Left lung (tissue), 4 donors: ENCODE measurements at regions not wholly inside any gene's neighbourhood (a gene's known extent, or its start where the extent isn't known, plus 50 kb on each side); places are given as distances from the start of the nearest gene placed in this dataset.

Source experiments
- ATAC-seq: fragments of 200-7000 bp; cut with Tn5 transposase; one replicate; pipeline ENCODE4 v1.9.1; 2020; ENCODE audit warnings: moderate library complexity
- DNase-seq, 4 donors: peaks; one replicate each; pipeline ENCODE4 v3.0.0-alpha.2; 2013 to 2020
- H3K27ac ChIP-seq, 2 donors: fragments of 200-600 bp; sonication (generic) in 1 of 2; one replicate each; pipeline versions ENCODE4 v1.5.0 to v1.8.0; 2020 to 2021
- H3K27me3 ChIP-seq, 2 donors: fragments of 200-600 bp; sonication (generic) in 1 of 2; one replicate each; pipeline versions ENCODE4 v1.5.0 to v1.8.0; 2020 to 2021
- H3K36me3 ChIP-seq, 2 donors: fragments of 200-600 bp; sonication (generic) in 1 of 2; one replicate each; pipeline versions ENCODE4 v1.5.0 to v1.8.0; 2020 to 2021
- H3K4me1 ChIP-seq, 2 donors: fragments of 200-600 bp; one replicate each; pipeline ENCODE4 v1.8.0; 2021
- H3K4me3 ChIP-seq, 2 donors: fragments of 200-600 bp; sonication (generic) in 1 of 2; one replicate each; pipeline versions ENCODE4 v1.5.0 to v1.8.0; 2020 to 2021; ENCODE audit warnings: mild to moderate bottlenecking in 1 of 2
- H3K9me3 ChIP-seq, 2 donors: fragments of 200-600 bp; sonication (generic) in 1 of 2; one replicate each; pipeline versions ENCODE4 v1.5.0 to v1.8.0; 2020 to 2021
- intact Hi-C, 2 donors: fragments of 100-400 bp; cut with DNase I; formaldehyde crosslinking; loops; one replicate each; pipeline versions ENCODE4 v1.11.2 to v1.14.2; 2022
- TF ChIP-seq, protein P1 (sequence below), 2 donors: fragments of 200-600 bp; sonication (generic) in 1 of 2; IDR thresholded peaks; one replicate each; pipeline versions ENCODE4 v1.5.0 to v1.8.0; 2021; ENCODE audit warnings: antibody characterized with exemption in 2 of 2
- donor health status: DM: no; HTN: yes; CAD: no.
- donor health status: DM: no; HTN: no; CAD: no.

DNA sequence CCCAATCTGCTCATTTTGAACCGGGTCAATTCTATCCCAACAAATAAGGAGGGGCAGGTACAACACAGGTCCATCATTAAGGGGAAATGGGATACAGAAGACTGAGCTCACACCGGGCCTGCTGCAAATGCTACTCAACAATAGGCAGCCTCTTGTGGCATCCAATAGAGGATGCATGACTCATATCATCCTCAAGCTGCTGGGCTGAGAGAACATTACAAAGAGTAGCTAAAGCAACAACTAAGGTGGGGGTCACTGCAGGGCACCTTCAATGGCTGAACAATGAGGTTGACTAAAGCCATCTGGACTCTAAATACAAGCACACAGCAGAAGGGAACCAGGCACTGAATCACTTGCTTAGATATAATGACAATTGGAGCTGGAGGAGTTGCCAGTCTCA, 130.1 kb upstream of the SYN3 start:
- TF ChIP-seq, protein P1, sequence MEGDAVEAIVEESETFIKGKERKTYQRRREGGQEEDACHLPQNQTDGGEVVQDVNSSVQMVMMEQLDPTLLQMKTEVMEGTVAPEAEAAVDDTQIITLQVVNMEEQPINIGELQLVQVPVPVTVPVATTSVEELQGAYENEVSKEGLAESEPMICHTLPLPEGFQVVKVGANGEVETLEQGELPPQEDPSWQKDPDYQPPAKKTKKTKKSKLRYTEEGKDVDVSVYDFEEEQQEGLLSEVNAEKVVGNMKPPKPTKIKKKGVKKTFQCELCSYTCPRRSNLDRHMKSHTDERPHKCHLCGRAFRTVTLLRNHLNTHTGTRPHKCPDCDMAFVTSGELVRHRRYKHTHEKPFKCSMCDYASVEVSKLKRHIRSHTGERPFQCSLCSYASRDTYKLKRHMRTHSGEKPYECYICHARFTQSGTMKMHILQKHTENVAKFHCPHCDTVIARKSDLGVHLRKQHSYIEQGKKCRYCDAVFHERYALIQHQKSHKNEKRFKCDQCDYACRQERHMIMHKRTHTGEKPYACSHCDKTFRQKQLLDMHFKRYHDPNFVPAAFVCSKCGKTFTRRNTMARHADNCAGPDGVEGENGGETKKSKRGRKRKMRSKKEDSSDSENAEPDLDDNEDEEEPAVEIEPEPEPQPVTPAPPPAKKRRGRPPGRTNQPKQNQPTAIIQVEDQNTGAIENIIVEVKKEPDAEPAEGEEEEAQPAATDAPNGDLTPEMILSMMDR (IDR thresholded peaks at IDR 0.05) = no peak
- no peak overlapping the region for H3K4me3 ChIP-seq
- H3K27ac ChIP-seq = no peak overlapping the region
- H3K36me3 ChIP-seq = no peaks in the 10 kb centered on the region
- DNase-seq (no peak), ATAC-seq (no peak)
- intact Hi-C loops = no loop called here
- no peaks in the 10 kb centered on the region for H3K27me3 ChIP-seq
- no peaks in the 10 kb centered on the region for H3K4me1 ChIP-seq
- no peaks in the 10 kb centered on the region for H3K9me3 ChIP-seq

DNA sequence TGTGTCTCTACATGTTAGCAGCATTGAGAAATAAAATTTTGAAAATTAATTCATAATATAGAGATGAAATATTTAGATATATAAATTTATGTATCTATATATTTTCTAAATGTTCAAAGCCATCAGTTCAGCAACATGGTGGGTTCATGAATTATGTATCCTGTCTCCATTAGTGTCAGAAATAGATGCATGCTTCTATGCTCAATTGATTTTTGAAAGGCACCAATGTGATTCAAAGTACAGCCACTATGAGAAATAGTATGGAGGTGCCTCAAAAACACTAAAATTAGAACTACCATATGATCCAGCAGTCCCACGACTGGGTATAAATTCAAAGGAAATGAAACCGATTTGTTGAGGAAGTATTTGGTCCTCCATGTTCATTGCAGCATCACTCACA, 128.6 kb upstream of the SYN3 start:
- Histone ChIP-seq H3K4me3 (no peak overlapping the region), H3K27ac (no peak overlapping the region), H3K36me3 (no peaks in the 10 kb centered on the region), H3K27me3 (no peaks in the 10 kb centered on the region), H3K4me1 (no peaks in the 10 kb centered on the region), H3K9me3 (no peaks in the 10 kb centered on the region)
- DNase-seq (no peak), ATAC-seq (no peak)
- intact Hi-C loops = no loop called here
- TF ChIP-seq, protein P1 (IDR thresholded peaks at IDR 0.05) = no peak

DNA sequence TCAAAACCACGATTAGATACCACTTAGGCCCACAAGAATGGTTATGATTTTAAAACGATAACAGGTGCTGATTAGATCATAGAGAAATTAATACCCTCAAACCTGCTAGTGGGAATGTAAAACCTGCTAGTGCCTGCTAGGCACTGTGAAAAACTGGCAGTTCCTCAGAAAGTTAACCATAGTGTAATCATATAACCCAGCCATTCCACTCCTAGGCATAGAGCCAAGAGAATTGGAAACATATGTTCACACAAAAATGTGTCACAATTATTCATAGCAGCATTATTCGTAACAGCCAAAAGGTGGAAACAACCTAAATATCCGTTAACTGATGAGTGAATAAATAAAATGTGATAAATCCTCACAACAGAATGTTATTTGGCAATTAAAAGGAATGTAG, 122.2 kb upstream of the SYN3 start:
- H3K36me3 ChIP-seq = no peaks in the 10 kb centered on the region
- no peak overlapping the region for H3K27ac ChIP-seq
- H3K9me3 ChIP-seq = peaks cover 0 to 4% of the 10 kb centered on the region in 2 donors
- TF ChIP-seq, protein P1 (IDR thresholded peaks at IDR 0.05) = no peak
- DNase-seq (no peak), ATAC-seq (no peak)
- H3K4me3 ChIP-seq = no peak overlapping the region
- intact Hi-C loops = no loop called here
- H3K27me3 ChIP-seq = no peaks in the 10 kb centered on the region
- no peaks in the 10 kb centered on the region for H3K4me1 ChIP-seq

DNA sequence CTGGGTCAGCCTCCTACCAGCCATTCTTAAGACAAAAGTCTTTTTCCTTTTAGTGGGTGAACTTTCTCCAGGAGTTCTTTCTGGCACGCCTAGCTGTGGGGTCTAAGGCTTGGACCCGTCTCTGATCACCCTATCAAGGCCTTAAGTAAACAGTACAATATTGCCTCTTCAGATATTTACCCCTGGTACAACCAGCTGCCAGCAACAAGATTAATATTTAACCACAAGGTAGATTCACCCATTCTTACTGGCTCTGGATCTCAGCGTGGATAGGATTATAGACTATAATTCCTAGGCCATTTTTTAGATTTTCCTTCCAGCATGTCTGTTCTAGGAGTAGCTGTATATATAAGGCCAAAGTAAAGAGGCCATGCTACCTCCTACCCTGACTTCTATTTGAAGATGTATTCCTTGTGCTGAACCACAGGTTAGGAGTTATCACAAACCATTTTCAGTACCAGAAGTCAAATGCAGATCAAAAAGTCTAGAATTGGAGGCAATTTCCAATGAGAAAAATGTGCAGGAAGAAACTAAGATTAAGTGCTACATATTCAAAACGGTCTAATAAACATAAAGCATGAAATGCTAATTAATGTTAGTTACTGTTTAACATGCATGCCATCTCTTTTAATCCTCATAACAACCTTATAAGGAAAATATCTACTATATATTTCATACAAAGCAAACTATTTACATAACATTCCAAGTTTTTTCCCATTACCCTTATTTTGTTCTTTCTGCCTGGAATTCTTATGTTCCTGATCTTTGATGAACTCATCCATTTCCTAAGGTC, 110.0 kb upstream of the SYN3 start:
- Histone ChIP-seq H3K9me3 (no peaks in the 10 kb centered on the region), H3K4me1 (no peaks in the 10 kb centered on the region), H3K4me3 (no peak overlapping the region), H3K27me3 (no peaks in the 10 kb centered on the region), H3K27ac (no peak overlapping the region), H3K36me3 (no peaks in the 10 kb centered on the region)
- TF ChIP-seq, protein P1 (IDR thresholded peaks at IDR 0.05) = no peak
- intact Hi-C loops = no loop called here
- ATAC-seq (no peak), DNase-seq (no peak)

DNA sequence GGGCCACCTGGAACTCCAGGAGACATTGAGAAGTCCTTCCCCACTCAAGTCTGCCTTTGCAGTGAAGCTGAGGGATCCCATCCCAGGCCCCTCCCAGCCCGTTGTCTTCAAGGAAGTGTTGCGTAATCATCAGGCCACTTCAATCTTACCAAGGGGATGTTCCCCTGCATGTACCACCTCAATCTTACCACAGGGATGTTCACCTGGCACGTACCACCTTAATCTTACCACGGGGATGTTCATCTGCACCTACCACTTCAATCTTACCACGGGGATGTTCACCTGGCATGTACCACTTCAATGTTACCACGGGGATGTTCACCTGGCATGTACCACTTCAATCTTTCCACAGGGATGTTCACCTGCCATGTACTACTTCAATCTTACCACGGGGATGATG, 108.0 kb upstream of the SYN3 start:
- Histone ChIP-seq H3K4me1 (no peaks in the 10 kb centered on the region), H3K9me3 (no peaks in the 10 kb centered on the region), H3K36me3 (no peaks in the 10 kb centered on the region), H3K4me3 (no peak overlapping the region), H3K27me3 (no peaks in the 10 kb centered on the region), H3K27ac (no peak overlapping the region)
- ATAC-seq (no peak), DNase-seq (no peak)
- intact Hi-C loops = no loop called here
- TF ChIP-seq, protein P1 (IDR thresholded peaks at IDR 0.05) = no peak
